IMR-90 (cell line): ENCODE measurements at regions not wholly inside any gene's neighbourhood (a gene's known extent, or its start where the extent isn't known, plus 50 kb on each side); places are given as distances from the start of the nearest gene placed in this dataset.

Experiments used
- BHLHE40 ChIP-seq: fragments of 150-350 bp; IDR thresholded peaks from 2 replicates; pipeline ENCODE4 v1.6.1; 2016; ENCODE audit warnings: mild to moderate bottlenecking, low read depth, low read length
- CEBPB ChIP-seq: IDR thresholded peaks from 2 replicates; pipeline ENCODE4 v1.6.1; 2012; ENCODE audit warnings: low read depth, low read length, improper control_type of control experiment
- CTCF ChIP-seq: conservative IDR thresholded peaks from 2 replicates; pipeline ENCODE4 v1.5.1; 2012; ENCODE audit warnings: mild to moderate bottlenecking, low read depth, low read length, improper control_type of control experiment
- ELK1 ChIP-seq: fragments of 150-350 bp; IDR thresholded peaks from 2 replicates; pipeline ENCODE4 v1.6.1; 2016; ENCODE audit warnings: low read depth, mild to moderate bottlenecking, low read length, moderate library complexity, borderline replicate concordance
- MAFK ChIP-seq: IDR thresholded peaks from 2 replicates; pipeline ENCODE4 v1.6.1; 2012; ENCODE audit warnings: low read depth, low read length, improper control_type of control experiment
- MAZ ChIP-seq: IDR thresholded peaks from 2 replicates; pipeline ENCODE4 v1.6.1; 2012; ENCODE audit warnings: low read depth, mild to moderate bottlenecking, low read length, improper control_type of control experiment, moderate library complexity, borderline replicate concordance
- MXI1 ChIP-seq: IDR thresholded peaks from 2 replicates; pipeline ENCODE4 v1.6.1; 2012; ENCODE audit warnings: low read depth, mild to moderate bottlenecking, low read length, moderate library complexity, borderline replicate concordance
- POLR2A ChIP-seq: IDR thresholded peaks from 2 replicates; pipeline ENCODE4 v1.6.1; 2012; ENCODE audit warnings: mild to moderate bottlenecking, low read depth, low read length
- RAD21 ChIP-seq: IDR thresholded peaks from 2 replicates; pipeline ENCODE4 v1.6.1; 2012; ENCODE audit warnings: low read length, improper control_type of control experiment
- RCOR1 ChIP-seq: IDR thresholded peaks from 2 replicates; pipeline ENCODE4 v1.6.1; 2012; ENCODE audit warnings: mild to moderate bottlenecking, low read length, improper control_type of control experiment; ENCODE audit not compliant: insufficient replicate concordance
- RFX5 ChIP-seq: IDR thresholded peaks from 2 replicates; pipeline ENCODE4 v1.8.0; 2012; ENCODE audit warnings: low read depth, mild to moderate bottlenecking, low read length, moderate library complexity
- SMC3 ChIP-seq: fragments of 150-350 bp; IDR thresholded peaks from 2 replicates; pipeline ENCODE4 v1.6.1; 2016; ENCODE audit warnings: low read depth, mild to moderate bottlenecking, antibody characterized with exemption, low read length, moderate library complexity
- USF2 ChIP-seq: fragments of 150-350 bp; IDR thresholded peaks from 2 replicates; pipeline ENCODE4 v1.6.1; 2017; ENCODE audit warnings: mild to moderate bottlenecking, antibody characterized with exemption, low read length, low read depth

- no peak for TF ChIP-seq CTCF
- no peak for TF ChIP-seq RAD21
- TF ChIP-seq MAZ, result no peak
- TF ChIP-seq USF2, result no peak
- no peak for TF ChIP-seq POLR2A
- TF ChIP-seq MAFK, result no peak
- no peak for TF ChIP-seq MXI1
- no peak for TF ChIP-seq RFX5
- no peak for TF ChIP-seq BHLHE40
- no peak for TF ChIP-seq CEBPB
- TF ChIP-seq ELK1, result no peak
- no peak for TF ChIP-seq SMC3
- TF ChIP-seq RCOR1, result no peak
Measured at GRCh38 chr14:53601409-53601808, 355.2 kb downstream of the BMP4 start.
